A673 (cell line): ENCODE measurements at regions not wholly inside any gene's neighbourhood (a gene's known extent, or its start where the extent isn't known, plus 50 kb on each side); places are given as distances from the start of the nearest gene placed in this dataset.

Experiments used
- BruUV-seq: library from RNA; stranded (reverse); fragments of 400-500 nt; replicated peaks from 2 replicates; lab custom pipeline; 2021; lab: Mats Ljungman, UMichigan
- CTCF ChIA-PET: fragments of 300-600 bp; sonication (Branson Sonifier 250); formaldehyde crosslinking; loops from one replicate; lab custom pipeline; 2022; ENCODE audit warnings: antibody characterized with exemption; lab: Charles Lee
- POLR2A ChIA-PET: fragments of 300-600 bp; sonication (Branson Sonifier 250); formaldehyde crosslinking; loops from one replicate; lab custom pipeline; 2022; ENCODE audit warnings: antibody characterized with exemption; ENCODE audit not compliant: low non-redundant PET; lab: Charles Lee
- DNase-seq: peaks from one replicate; pipeline ENCODE4 v3.0.0-alpha.2; 2015; ENCODE audit warnings: low spot score
- H3K27ac ChIP-seq: fragments of 200-600 bp; sonication (generic); 2 replicates; pipeline ENCODE4 v1.5.1; 2016; ENCODE audit warnings: mixed run types, low read depth, mild to moderate bottlenecking, mixed read lengths, antibody characterized with exemption, low read length; ENCODE audit not compliant: poor library complexity, severe bottlenecking
- H3K27me3 ChIP-seq: fragments of 200-600 bp; sonication (generic); replicated peaks from 2 replicates; pipeline ENCODE4 v1.6.1; 2017; ENCODE audit warnings: mixed run types, low read depth, mild to moderate bottlenecking, mixed read lengths, antibody characterized with exemption, low read length; ENCODE audit not compliant: insufficient read depth, poor library complexity
- H3K36me3 ChIP-seq: fragments of 200-600 bp; sonication (generic); 2 replicates; pipeline ENCODE4 v1.6.1; 2016; ENCODE audit warnings: mixed run types, mild to moderate bottlenecking, mixed read lengths, antibody characterized with exemption, low read length; ENCODE audit not compliant: insufficient read depth, poor library complexity, severe bottlenecking
- H3K4me1 ChIP-seq: fragments of 200-600 bp; sonication (generic); 2 replicates; pipeline ENCODE4 v1.6.1; 2017; ENCODE audit warnings: mixed run types, mild to moderate bottlenecking, mixed read lengths, antibody characterized with exemption, low read length; ENCODE audit not compliant: insufficient read depth, poor library complexity, severe bottlenecking
- H3K4me3 ChIP-seq: fragments of 200-600 bp; sonication (generic); 2 replicates; pipeline ENCODE4 v1.5.1; 2016; ENCODE audit warnings: low read depth, mixed run types, mild to moderate bottlenecking, mixed read lengths, low read length; ENCODE audit not compliant: poor library complexity, severe bottlenecking
- H3K9me3 ChIP-seq: fragments of 200-600 bp; sonication (generic); 2 replicates; pipeline ENCODE4 v1.6.1; 2016; ENCODE audit warnings: mixed run types, low read depth, mild to moderate bottlenecking, mixed read lengths, antibody characterized with exemption, low read length; ENCODE audit not compliant: poor library complexity, severe bottlenecking
- EZH2 ChIP-seq: fragments of 200-600 bp; sonication (generic); IDR thresholded peaks from 2 replicates; pipeline ENCODE4 v1.6.1; 2017; ENCODE audit warnings: borderline replicate concordance, low read depth, mild to moderate bottlenecking, mixed read lengths, antibody characterized with exemption, low read length; ENCODE audit not compliant: poor library complexity, severe bottlenecking
- intact Hi-C: fragments of 100-400 bp; cut with micrococcal nuclease; formaldehyde crosslinking; loops from one replicate; pipeline ENCODE4 v1.10.0; 2022; ENCODE audit not compliant: unreplicated experiment
- TF ChIP-seq, protein P1 (sequence below): fragments of 300-800, 200-600 bp; sonication (generic); conservative IDR thresholded peaks from 2 replicates; pipeline ENCODE4 v1.5.1; 2017; ENCODE audit warnings: low read depth, mild to moderate bottlenecking, antibody characterized with exemption, low read length, moderate library complexity, mixed read lengths

GRCh38 chr2:239664216-239664810 lies 263.5 kb upstream of the HDAC4 start:
- Histone ChIP-seq H3K27ac (no peak overlapping the region), H3K36me3 (no peaks in the 10 kb centered on the region), H3K4me1 (no peaks in the 10 kb centered on the region), H3K4me3 (no peak overlapping the region), H3K9me3 (no peaks in the 10 kb centered on the region), H3K27me3 (peaks cover 29% of the 10 kb centered on the region)
- POLR2A ChIA-PET = interaction anchor here (0.6 kb wide), 1 partner anchor 740 kb away, joined by 4 read pairs; no protein-coding TSS in a partner anchor
- DNase-seq = no peak
- no peak for TF ChIP-seq EZH2
- TF ChIP-seq, protein P1, sequence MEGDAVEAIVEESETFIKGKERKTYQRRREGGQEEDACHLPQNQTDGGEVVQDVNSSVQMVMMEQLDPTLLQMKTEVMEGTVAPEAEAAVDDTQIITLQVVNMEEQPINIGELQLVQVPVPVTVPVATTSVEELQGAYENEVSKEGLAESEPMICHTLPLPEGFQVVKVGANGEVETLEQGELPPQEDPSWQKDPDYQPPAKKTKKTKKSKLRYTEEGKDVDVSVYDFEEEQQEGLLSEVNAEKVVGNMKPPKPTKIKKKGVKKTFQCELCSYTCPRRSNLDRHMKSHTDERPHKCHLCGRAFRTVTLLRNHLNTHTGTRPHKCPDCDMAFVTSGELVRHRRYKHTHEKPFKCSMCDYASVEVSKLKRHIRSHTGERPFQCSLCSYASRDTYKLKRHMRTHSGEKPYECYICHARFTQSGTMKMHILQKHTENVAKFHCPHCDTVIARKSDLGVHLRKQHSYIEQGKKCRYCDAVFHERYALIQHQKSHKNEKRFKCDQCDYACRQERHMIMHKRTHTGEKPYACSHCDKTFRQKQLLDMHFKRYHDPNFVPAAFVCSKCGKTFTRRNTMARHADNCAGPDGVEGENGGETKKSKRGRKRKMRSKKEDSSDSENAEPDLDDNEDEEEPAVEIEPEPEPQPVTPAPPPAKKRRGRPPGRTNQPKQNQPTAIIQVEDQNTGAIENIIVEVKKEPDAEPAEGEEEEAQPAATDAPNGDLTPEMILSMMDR = no peak
- intact Hi-C loops = no loop called here
- BruUV-seq = no TSS peak
- CTCF ChIA-PET = no interaction called here

- intact Hi-C loops = no loop called here
- CTCF ChIA-PET = no interaction called here
These were observed 262.6 kb upstream of the HDAC4 start for GRCh38 chr2:239663364-239663924.

GRCh38 chr2:239662413-239663120 lies 261.7 kb upstream of the HDAC4 start:
- ChIA-PET CTCF (no interaction called here), POLR2A (no interaction called here)
- Histone ChIP-seq H3K27me3 (peaks cover 33% of the 10 kb centered on the region), H3K4me1 (no peaks in the 10 kb centered on the region), H3K36me3 (no peaks in the 10 kb centered on the region), H3K27ac (no peak overlapping the region), H3K9me3 (no peaks in the 10 kb centered on the region), H3K4me3 (no peak overlapping the region)
- BruUV-seq = no TSS peak
- intact Hi-C loops = no loop called here
- DNase-seq = no peak
- TF ChIP-seq EZH2 = no peak
- TF ChIP-seq, protein P1 = no peak

More at GRCh38 chr2:239663364-239663924, 262.6 kb upstream of the HDAC4 start:
- POLR2A ChIA-PET = no interaction called here
- TF ChIP-seq EZH2 = no peak
- TF ChIP-seq, protein P1 = no peak
- Histone ChIP-seq H3K4me1 (no peaks in the 10 kb centered on the region), H3K36me3 (no peaks in the 10 kb centered on the region), H3K4me3 (no peak overlapping the region), H3K9me3 (no peaks in the 10 kb centered on the region), H3K27ac (no peak overlapping the region), H3K27me3 (peaks cover 29% of the 10 kb centered on the region)
- no peak for DNase-seq
- no TSS peak for BruUV-seq
